ENCODE measurements at regions not wholly inside any gene's neighbourhood (a gene's known extent, or its start where the extent isn't known, plus 50 kb on each side); places are given as distances from the start of the nearest gene placed in this dataset.

- intact Hi-C loops (cut with micrococcal nuclease) = no loop called here
Observed at GRCh38 chr2:180742801-180743200, 237.6 kb upstream of the UBE2E3 start.

DNA sequence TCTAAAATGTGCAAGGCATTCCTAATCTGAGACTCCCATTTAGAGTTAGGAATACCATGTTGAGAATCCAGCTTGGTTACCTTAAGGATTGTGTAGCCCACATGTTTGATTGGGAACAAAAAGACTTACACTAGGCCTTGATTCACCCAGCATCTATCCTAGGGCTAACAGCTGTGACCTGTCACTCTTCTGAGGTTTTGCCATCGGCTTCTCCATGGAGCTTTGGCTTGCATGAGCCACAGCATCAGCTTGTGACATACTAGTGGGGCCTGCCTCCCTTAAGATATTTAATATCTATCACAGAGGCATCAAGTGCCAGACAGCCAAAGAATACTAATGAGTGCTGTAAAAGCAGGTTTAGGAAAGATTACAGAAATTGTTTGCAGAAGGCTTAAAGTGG is 241.3 kb upstream of the UBE2E3 start:
- intact Hi-C loops (cut with micrococcal nuclease) = no loop called here

DNA sequence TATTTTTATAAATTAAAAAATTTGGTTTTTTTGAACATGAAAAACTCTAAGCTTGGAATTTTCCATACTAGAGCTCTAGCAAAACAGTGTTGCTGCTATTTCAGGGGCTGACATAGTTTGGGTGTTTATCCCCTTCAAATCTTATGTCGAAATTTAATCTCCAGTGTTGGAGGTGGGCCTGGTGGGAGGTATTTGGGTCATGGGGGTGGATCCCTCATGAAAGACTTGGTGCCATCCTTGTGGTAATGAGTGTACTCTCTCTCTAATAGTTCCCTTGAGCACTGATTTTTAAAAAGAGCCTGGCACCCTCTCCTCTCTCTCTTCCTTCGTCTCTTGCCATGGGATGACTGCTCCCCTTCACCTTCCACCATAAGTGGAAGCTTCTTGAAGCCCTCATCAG is 244.6 kb upstream of the UBE2E3 start:
- intact Hi-C loops (cut with micrococcal nuclease) = no loop called here

- intact Hi-C loops (cut with micrococcal nuclease) = no loop called here
Observed at GRCh38 chr2:180734382-180734781, 246.0 kb upstream of the UBE2E3 start.

GRCh38 chr2:180733330-180733729 is 247.1 kb upstream of the UBE2E3 start:
- intact Hi-C loops (cut with micrococcal nuclease) = no loop called here

GRCh38 chr2:180732337-180732736 is 248.1 kb upstream of the UBE2E3 start:
- intact Hi-C loops (cut with micrococcal nuclease) = no loop called here

GRCh38 chr2:180730976-180731375 is 249.4 kb upstream of the UBE2E3 start:
- intact Hi-C loops (cut with micrococcal nuclease) = no loop called here

GRCh38 chr2:180728928-180729559 is 251.4 kb upstream of the UBE2E3 start:
- intact Hi-C loops (cut with micrococcal nuclease) = no loop called here

DNA sequence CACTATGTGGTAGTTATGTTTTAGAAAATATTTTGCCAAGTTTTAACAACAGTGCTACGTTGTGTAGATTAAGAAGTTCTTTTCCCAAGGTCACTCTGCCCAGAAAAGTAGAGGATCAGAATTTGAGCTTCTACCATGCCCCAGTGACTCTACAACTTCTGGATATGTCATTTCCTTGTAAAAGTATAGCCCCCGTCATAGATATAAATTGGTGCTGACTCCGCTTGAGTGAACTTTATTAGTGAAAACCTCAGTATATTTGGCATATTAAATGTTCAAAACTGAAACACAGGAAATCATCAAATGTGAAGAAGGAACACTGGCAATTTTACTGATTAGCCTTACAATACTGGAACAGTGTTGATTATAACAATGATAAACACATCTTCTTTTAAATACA is 256.7 kb upstream of the UBE2E3 start:
- intact Hi-C loops (cut with micrococcal nuclease) = no loop called here

DNA sequence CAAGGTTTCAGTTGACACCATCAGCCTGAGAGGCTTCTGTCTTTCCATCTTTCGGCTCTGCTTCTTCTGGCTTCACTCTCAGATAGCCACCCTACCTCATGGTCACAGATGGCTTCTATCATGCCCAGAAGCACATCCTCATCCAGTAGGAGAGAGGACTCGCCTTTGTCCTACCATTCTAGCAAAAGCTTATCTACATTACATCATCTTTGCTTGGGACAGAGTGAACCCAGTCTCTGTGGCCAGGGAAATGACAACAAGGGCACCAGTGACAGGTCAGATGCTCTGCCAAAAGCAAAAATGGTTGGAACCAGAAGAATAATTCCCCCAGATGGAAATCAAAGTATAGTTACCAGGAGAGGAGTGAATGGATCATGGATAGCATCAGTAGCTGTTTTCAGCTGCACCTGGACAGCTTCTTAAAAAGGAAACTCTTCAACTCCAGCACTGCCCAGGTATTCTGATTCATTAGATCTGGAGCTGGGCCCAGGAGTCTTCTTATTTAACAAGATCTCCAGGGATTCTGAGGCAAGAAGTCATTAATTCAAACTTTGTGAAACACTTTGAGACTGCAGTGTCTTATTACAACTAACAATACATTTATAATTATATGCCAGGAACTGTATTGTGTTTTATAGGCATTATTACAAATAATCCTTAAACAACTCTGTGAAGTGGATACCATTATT is 257.7 kb upstream of the UBE2E3 start:
- intact Hi-C loops (cut with micrococcal nuclease) = no loop called here

DNA sequence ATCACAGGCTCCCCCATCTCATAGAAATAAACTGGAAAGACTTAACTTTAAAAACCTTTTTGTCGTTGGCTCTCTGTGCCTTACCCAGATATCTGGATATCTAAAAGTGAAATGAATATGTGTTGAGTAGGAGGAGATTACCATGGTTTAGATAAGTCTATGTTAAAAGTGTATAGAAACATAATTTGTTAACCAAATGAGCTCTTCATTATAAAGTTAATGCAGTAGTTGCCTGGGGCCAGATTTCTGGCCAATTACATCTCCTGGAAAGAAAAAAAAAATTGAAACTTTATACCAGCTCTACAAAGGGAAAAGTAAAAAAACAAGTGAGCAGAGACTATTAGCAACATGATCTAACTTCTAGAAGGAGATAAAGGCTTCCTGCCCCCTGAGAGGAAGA is 259.6 kb upstream of the UBE2E3 start:
- intact Hi-C loops (cut with micrococcal nuclease) = no loop called here

DNA sequence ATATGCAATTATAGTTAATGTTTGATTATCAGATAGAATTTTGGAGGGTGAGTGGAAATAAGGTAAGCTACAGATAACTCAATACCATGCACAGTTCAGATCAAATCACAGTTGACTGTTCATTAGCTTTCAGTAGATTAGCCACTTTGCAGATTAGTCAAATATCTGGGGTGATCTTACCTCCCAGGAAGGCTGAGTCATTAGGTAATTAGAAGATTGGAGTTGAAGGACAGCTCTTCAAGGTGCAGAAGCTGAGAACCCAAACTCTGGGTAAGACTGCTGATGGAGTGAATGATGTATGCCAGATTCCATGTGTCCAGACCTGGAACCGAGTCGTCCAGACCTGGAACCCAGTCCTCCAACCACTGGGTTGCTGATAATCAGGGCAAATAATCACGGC is 262.8 kb upstream of the UBE2E3 start:
- intact Hi-C loops (cut with micrococcal nuclease) = loop anchor here (10.0 kb wide), 1 partner anchor 337 kb away; no protein-coding TSS in a partner anchor

DNA sequence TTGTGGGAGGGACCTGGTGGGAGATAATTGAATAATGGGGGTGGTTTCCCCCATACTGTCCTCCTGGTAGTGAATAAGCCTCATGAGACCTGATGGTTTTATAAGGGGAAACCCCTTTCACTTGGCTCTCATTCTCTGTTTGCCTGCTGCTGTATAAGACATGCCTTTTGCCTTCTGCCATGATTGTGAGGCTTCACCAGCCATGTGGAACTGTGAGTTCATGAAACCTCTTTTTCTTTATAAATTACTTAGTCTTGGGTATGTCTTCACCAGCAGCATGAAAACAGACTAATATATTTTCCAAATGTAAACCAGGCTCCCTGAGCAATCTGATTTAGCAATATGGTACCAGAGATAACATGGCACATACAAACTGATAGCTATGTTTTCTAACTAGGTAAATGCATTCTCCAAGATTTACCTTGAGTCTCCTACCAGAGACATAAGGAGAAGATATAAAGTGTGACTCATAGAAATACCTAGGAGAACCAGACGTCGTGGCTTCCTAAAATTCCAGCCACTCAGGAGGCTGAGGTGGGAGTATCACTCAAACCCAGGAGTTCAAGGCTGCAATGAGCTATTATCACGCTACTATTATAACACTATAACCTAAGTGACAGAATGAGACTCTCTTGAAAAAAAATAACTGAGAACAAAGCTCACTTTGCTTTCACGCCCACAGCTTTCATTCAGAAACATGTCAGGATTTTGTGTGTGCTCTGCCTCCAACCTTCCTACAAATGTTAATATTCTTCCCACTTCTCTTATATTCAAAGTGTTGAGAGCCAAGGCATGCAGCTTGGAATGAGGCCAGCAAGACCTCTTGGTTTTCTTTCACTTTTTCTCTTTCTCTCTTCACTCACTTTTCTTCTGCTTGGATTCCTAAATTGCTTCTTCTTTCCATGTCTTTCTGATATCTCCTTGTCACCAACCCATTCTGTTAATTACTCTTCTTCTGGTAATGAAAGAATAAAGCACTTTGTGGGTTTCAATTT is 263.9 kb upstream of the UBE2E3 start:
- intact Hi-C loops (cut with micrococcal nuclease) = loop anchor here (10.0 kb wide), 1 partner anchor 338 kb away; no protein-coding TSS in a partner anchor

- intact Hi-C loops (cut with micrococcal nuclease) = loop anchor here (10.0 kb wide), 1 partner anchor 340 kb away; no protein-coding TSS in a partner anchor
Observed at GRCh38 chr2:180715044-180715443, 265.4 kb upstream of the UBE2E3 start.

GRCh38 chr2:180709392-180710145 is 270.8 kb upstream of the UBE2E3 start:
- intact Hi-C loops (cut with micrococcal nuclease) = loop anchor here (10.0 kb wide), 1 partner anchor 345 kb away; no protein-coding TSS in a partner anchor

GRCh38 chr2:180707884-180708205 is 272.6 kb upstream of the UBE2E3 start:
- intact Hi-C loops (cut with micrococcal nuclease) = no loop called here

DNA sequence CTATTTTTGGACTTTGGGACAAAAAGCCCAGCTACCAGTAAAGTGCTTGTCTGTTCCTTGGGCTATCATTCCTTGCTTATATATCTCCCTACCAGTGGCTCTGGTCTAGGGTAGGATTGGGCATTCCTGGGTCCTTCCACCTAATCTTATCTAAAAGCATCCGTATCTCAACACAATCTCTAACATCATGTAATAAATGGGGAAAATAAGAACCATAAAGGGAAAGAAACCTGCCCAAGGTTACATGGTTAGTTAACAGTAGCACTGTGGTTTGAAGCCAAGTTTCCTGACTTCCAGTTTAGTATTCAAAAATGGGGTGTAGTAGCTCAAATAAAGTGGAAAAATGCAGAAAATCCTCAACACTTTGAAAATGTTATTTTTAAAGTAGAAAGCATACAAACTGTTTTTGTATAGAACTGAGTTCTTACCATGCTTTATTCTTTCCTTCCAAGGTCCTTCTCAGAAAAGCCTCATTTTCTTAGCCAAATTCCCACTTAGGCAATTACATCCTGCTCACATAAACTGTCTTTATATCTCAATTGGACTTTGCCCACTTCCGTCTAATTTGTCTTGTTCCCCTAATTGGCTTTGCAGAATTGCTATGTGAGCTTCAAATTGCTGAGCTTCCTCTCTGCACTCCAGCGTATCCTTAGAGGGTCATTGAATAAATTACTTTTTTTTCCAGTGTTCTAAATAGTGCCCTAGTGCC is 273.1 kb upstream of the UBE2E3 start:
- intact Hi-C loops (cut with micrococcal nuclease) = no loop called here

- intact Hi-C loops (cut with micrococcal nuclease) = no loop called here
Observed at GRCh38 chr2:180706694-180707093, 273.7 kb upstream of the UBE2E3 start.

DNA sequence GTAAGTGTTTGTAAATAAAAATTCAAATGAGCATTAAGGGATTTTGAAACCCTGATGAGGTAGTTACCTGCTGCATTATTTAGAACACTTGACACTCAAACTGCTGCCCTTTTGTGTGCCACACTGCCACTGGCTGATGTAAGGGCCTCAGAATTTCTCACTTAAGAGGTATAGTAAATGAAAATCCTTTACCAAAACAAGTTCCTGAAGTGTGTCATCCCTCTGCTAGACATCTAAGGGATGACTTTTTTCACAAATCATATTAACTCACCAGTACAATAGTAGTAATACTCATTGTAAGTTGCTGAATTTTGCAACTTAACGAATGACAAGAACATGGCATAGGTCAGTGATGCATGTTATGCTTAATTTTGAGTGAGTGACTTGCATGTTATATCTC is 274.9 kb upstream of the UBE2E3 start:
- intact Hi-C loops (cut with micrococcal nuclease) = no loop called here

DNA sequence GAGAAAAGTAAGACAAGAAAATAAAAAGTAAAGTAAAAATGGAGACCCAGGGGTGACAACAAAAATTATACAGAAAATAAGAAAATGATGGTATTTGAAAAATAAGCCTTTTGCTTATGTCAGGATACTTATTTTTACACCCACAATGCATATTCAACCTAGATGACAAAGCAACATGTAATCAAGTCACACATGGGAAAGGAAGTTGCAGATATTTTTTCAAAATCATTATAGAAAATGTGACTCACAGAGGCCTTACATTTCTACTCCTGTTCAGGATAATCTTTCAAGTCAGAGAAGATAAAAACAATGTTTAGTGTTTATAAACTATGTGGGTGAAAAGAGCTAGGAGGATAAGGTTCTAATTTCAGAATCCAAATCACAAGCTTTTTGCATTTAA is 275.3 kb upstream of the UBE2E3 start:
- intact Hi-C loops (cut with micrococcal nuclease) = no loop called here
